Activated CD8-positive, alpha-beta T cell treated with anti-CD3 and anti-CD28 coated beads for 36 hours (primary cell): ENCODE measurements at regions not wholly inside any gene's neighbourhood (a gene's known extent, or its start where the extent isn't known, plus 50 kb on each side); places are given as distances from the start of the nearest gene placed in this dataset.

Experiments used
- ATAC-seq: fragments of 200-7000 bp; cut with Tn5 transposase; one replicate; pipeline ENCODE4 v1.10.0; 2021; ENCODE audit warnings: mild to moderate bottlenecking, moderate library complexity
- CTCF ChIA-PET: fragments of 350-600 bp; sonication (Branson Sonifier 250); formaldehyde crosslinking; loops from one replicate; lab custom pipeline; 2021; ENCODE audit warnings: antibody characterized with exemption; lab: Charles Lee
- POLR2A ChIA-PET: fragments of 350-600 bp; sonication (Branson Sonifier 250); formaldehyde crosslinking; loops from one replicate; lab custom pipeline; 2021; ENCODE audit warnings: antibody characterized with exemption; lab: Charles Lee
- DNase-seq: peaks from one replicate; pipeline ENCODE4 v3.0.0-alpha.2; 2020
- H3K27ac Mint-ChIP-seq: one replicate; pipeline ENCODE4 v1.8.0; 2021; ENCODE audit warnings: mild to moderate bottlenecking, mixed read lengths
- H3K27me3 Mint-ChIP-seq: one replicate; pipeline ENCODE4 v1.8.0; 2021; ENCODE audit warnings: mixed read lengths
- H3K36me3 Mint-ChIP-seq: one replicate; pipeline ENCODE4 v1.8.0; 2021; ENCODE audit warnings: low read depth, mixed read lengths
- H3K4me1 Mint-ChIP-seq: one replicate; pipeline ENCODE4 v1.8.0; 2021; ENCODE audit warnings: low read depth, mixed read lengths
- H3K4me3 Mint-ChIP-seq: one replicate; pipeline ENCODE4 v1.8.0; 2021; ENCODE audit warnings: mild to moderate bottlenecking, moderate library complexity, mixed read lengths
- H3K9me3 Mint-ChIP-seq: one replicate; pipeline ENCODE4 v1.8.0; 2021; ENCODE audit warnings: mixed read lengths
- CTCF ChIP-seq: fragments of 200-600 bp; IDR thresholded peaks from one replicate; pipeline ENCODE4 v1.8.0; 2022; ENCODE audit warnings: antibody characterized with exemption, mild to moderate bottlenecking
- intact Hi-C: fragments of 100-400 bp; cut with micrococcal nuclease; formaldehyde crosslinking; loops from one replicate; pipeline ENCODE4 v1.10.0; 2022

GRCh38 chr15:81442454-81442853 lies 68.4 kb upstream of the TMC3 start:
- ChIA-PET POLR2A (no interaction called here), CTCF (no interaction called here)
- no peak for TF ChIP-seq CTCF
- no peak overlapping the region for H3K27ac Mint-ChIP-seq
- no peak overlapping the region for H3K4me3 Mint-ChIP-seq
- H3K9me3 Mint-ChIP-seq, result peaks cover 5% of the 10 kb centered on the region
- no peaks in the 10 kb centered on the region for H3K36me3 Mint-ChIP-seq
- ATAC-seq (no peak), DNase-seq (no peak)
- H3K4me1 Mint-ChIP-seq, result no peaks in the 10 kb centered on the region
- peaks cover 8% of the 10 kb centered on the region for H3K27me3 Mint-ChIP-seq
- intact Hi-C loops, result no loop called here

- Mint-ChIP-seq H3K27me3 (peaks cover 2% of the 10 kb centered on the region), H3K36me3 (no peaks in the 10 kb centered on the region), H3K9me3 (peaks cover 2% of the 10 kb centered on the region), H3K4me1 (no peaks in the 10 kb centered on the region), H3K27ac (no peak overlapping the region), H3K4me3 (no peak overlapping the region)
- POLR2A ChIA-PET, result no interaction called here
- TF ChIP-seq CTCF, result no peak
- DNase-seq (no peak), ATAC-seq (no peak)
- CTCF ChIA-PET, result interaction anchor here (0.7 to 0.9 kb wide), 2 partner anchors 24 to 42 kb away, joined by 3 read pairs; no protein-coding TSS in a partner anchor
- intact Hi-C loops, result no loop called here
These were observed 60.8 kb upstream of the TMC3 start for GRCh38 chr15:81434851-81435250.

- Mint-ChIP-seq H3K27me3 (peaks cover 2% of the 10 kb centered on the region), H3K36me3 (no peaks in the 10 kb centered on the region), H3K9me3 (peaks cover 2% of the 10 kb centered on the region), H3K4me1 (no peaks in the 10 kb centered on the region), H3K4me3 (no peak overlapping the region), H3K27ac (no peak overlapping the region)
- TF ChIP-seq CTCF, result no peak
- DNase-seq (no peak), ATAC-seq (no peak)
- ChIA-PET CTCF (no interaction called here), POLR2A (no interaction called here)
- intact Hi-C loops, result no loop called here
These were observed 59.4 kb upstream of the TMC3 start for GRCh38 chr15:81433462-81433861.

- no peak for DNase-seq
- H3K4me1 Mint-ChIP-seq, result no peaks in the 10 kb centered on the region
- no peak overlapping the region for H3K4me3 Mint-ChIP-seq
- H3K9me3 Mint-ChIP-seq, result peaks cover 2% of the 10 kb centered on the region
- CTCF ChIA-PET, result interaction anchor here (1.1 kb wide), 1 partner anchor 32 kb away, joined by 3 read pairs; no protein-coding TSS in a partner anchor
- no peak overlapping the region for H3K27ac Mint-ChIP-seq
- no peaks in the 10 kb centered on the region for H3K36me3 Mint-ChIP-seq
- no peak for TF ChIP-seq CTCF
- no peak for ATAC-seq
- peaks cover 2% of the 10 kb centered on the region for H3K27me3 Mint-ChIP-seq
- POLR2A ChIA-PET, result no interaction called here
- intact Hi-C loops, result no loop called here
These were observed 58.2 kb upstream of the TMC3 start for GRCh38 chr15:81432179-81432578.

GRCh38 chr15:81427176-81427575 lies 53.2 kb upstream of the TMC3 start:
- intact Hi-C loops, result no loop called here
- H3K27me3 Mint-ChIP-seq, result peaks cover 1% of the 10 kb centered on the region
- no peaks in the 10 kb centered on the region for H3K36me3 Mint-ChIP-seq
- H3K4me3 Mint-ChIP-seq, result no peak overlapping the region
- ATAC-seq, result no peak
- H3K4me1 Mint-ChIP-seq, result no peaks in the 10 kb centered on the region
- POLR2A ChIA-PET, result no interaction called here
- TF ChIP-seq CTCF, result no peak
- H3K27ac Mint-ChIP-seq, result no peak overlapping the region
- CTCF ChIA-PET, result no interaction called here
- H3K9me3 Mint-ChIP-seq, result peaks cover 2% of the 10 kb centered on the region
- no peak for DNase-seq
